ENCODE measurements at regions not wholly inside any gene's neighbourhood (a gene's known extent, or its start where the extent isn't known, plus 50 kb on each side); places are given as distances from the start of the nearest gene placed in this dataset.

DNA sequence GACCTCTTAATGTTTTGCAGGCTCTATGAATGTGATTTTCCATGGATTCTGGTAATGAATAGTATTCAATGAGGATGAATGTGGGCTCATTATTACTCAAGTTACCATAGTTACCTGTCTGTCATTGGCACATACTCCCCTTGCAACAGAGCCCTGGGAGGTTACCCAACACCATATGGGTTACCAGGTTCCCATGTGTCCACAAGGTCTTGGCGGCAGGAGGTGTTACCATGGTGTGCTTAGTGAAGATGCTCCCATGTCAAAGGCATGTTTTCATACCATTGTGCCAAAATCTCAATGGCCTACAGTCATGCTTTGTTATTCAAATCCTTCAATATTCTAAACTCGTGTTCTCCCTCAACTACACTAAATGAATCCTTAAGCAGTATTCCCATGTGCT is 232.5 kb downstream of the HDGFL1 start (continued):
- TF ChIP-seq, protein P1, sequence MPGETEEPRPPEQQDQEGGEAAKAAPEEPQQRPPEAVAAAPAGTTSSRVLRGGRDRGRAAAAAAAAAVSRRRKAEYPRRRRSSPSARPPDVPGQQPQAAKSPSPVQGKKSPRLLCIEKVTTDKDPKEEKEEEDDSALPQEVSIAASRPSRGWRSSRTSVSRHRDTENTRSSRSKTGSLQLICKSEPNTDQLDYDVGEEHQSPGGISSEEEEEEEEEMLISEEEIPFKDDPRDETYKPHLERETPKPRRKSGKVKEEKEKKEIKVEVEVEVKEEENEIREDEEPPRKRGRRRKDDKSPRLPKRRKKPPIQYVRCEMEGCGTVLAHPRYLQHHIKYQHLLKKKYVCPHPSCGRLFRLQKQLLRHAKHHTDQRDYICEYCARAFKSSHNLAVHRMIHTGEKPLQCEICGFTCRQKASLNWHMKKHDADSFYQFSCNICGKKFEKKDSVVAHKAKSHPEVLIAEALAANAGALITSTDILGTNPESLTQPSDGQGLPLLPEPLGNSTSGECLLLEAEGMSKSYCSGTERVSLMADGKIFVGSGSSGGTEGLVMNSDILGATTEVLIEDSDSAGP (CRISPR knock-in tag; IDR thresholded peaks at IDR 0.05; ENCODE audit: borderline replicate concordance): no peak

DNA sequence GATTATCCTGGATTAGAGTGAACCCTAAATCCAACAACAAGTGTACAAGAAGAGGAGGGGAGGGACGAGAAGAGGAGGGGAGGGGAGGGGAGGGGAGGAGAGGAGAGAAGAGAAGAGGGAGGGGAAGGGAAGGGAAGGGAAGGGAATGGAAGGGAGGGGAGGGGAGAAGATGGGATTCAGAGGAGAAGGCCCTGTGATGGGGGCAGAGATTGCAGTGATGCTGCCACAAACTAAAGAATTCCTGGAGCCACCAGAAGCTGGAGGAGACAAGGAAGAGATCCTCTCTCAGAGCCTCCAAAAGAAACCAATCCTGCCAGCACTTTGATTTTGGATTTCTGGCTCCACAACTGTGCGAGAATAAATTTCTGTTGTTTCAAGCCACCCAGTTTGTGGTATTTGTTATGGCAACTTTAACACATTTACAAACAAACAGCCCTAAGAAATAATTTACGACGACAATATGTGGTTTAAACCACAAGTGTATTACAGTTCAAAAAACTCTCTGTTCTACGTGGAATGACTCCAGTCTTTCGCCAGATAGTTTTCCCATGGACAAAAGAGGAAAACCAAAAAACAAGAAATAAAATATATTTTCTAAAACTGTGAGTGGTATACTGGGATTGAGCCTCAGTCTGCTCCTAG is 235.4 kb downstream of the HDGFL1 start:
- Histone ChIP-seq H3K4me2 (ENCODE audit: low read depth, low read length) (no peak overlapping the region), H3K36me3 (replicated peaks in 1 of 2; ENCODE audit: control insufficient read depth in 1 of 2, insufficient read depth in 2 of 2, low read length in 2 of 2) (no peaks in the 10 kb centered on the region), H3K27ac (ENCODE audit: extremely low read length, insufficient read depth, low read length) (no peak overlapping the region), H3K4me1 (ENCODE audit: insufficient read depth, low read length) (no peaks in the 10 kb centered on the region), H3K27me3 (ENCODE audit: control insufficient read depth in 1 of 2, insufficient read depth in 2 of 2, low read length in 2 of 2) (no peaks in the 10 kb centered on the region), H2AFZ (ENCODE audit: low read length) (no peak overlapping the region), H3K79me2 (ENCODE audit: insufficient read depth, low read length) (no peaks in the 10 kb centered on the region), H3K4me3 (replicated peaks in 1 of 3; ENCODE audit: insufficient read depth in 1 of 3, low read depth in 2 of 3, low read length in 3 of 3) (no peak overlapping the region), H3K9ac (ENCODE audit: insufficient read depth, low read depth, low read length) (no peak overlapping the region), H4K20me1 (ENCODE audit: insufficient read depth, low read length) (no peaks in the 10 kb centered on the region), H3K9me3 (ENCODE audit: low read length) (peaks cover 91% of the 10 kb centered on the region)
- CTCF ChIA-PET (ENCODE audit: low intra/inter-chr PET ratio, low total read pairs): no interaction called here
- ATAC-seq (no peak), DNase-seq (ENCODE audit: low spot score) (no peak), FAIRE-seq (no peak)
- no TSS peak for BruUV-seq (replicated peaks)
- intact Hi-C loops (cut with micrococcal nuclease; ENCODE audit: unreplicated experiment) (no loop called here), in situ Hi-C loops (cut with HindIII; ENCODE audit: extremely low pct_ligation_motif_present, low pct_unique_long_range_greater_than_20kb) (no loop called here)
- 3% methylated on average over 6 of the region's 6 CpGs for WGBS (ENCODE audit: low lambda C conversion rate)
- no peak for TF ChIP-seq NKX3-1 (CRISPR knock-in tag; IDR thresholded peaks at IDR 0.05)
- no peak for TF ChIP-seq GABPB1 (CRISPR knock-in tag; IDR thresholded peaks at IDR 0.05)
- no peak for TF ChIP-seq ZNF136 (CRISPR knock-in tag; IDR thresholded peaks at IDR 0.05; ENCODE audit: low read depth)
- no peak for TF ChIP-seq KLF15 (CRISPR knock-in tag; IDR thresholded peaks at IDR 0.05; ENCODE audit: borderline replicate concordance)
- TF ChIP-seq, protein P2, sequence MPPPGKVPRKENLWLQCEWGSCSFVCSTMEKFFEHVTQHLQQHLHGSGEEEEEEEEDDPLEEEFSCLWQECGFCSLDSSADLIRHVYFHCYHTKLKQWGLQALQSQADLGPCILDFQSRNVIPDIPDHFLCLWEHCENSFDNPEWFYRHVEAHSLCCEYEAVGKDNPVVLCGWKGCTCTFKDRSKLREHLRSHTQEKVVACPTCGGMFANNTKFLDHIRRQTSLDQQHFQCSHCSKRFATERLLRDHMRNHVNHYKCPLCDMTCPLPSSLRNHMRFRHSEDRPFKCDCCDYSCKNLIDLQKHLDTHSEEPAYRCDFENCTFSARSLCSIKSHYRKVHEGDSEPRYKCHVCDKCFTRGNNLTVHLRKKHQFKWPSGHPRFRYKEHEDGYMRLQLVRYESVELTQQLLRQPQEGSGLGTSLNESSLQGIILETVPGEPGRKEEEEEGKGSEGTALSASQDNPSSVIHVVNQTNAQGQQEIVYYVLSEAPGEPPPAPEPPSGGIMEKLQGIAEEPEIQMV (CRISPR knock-in tag; IDR thresholded peaks at IDR 0.05; ENCODE audit: low read depth): no peak
- TF ChIP-seq RFX5 (IDR thresholded peaks at IDR 0.05; ENCODE audit: low read depth, low read length): no peak
- no peak for TF ChIP-seq ZNF451 (CRISPR knock-in tag; IDR thresholded peaks at IDR 0.05)
- no peak for TF ChIP-seq NPAS2 (CRISPR knock-in tag; IDR thresholded peaks at IDR 0.05; ENCODE audit: borderline replicate concordance)
- no peak for TF ChIP-seq GZF1 (CRISPR knock-in tag; IDR thresholded peaks at IDR 0.05)
- TF ChIP-seq SMAD9 (CRISPR knock-in tag; IDR thresholded peaks at IDR 0.05): no peak
- TF ChIP-seq, protein P3, sequence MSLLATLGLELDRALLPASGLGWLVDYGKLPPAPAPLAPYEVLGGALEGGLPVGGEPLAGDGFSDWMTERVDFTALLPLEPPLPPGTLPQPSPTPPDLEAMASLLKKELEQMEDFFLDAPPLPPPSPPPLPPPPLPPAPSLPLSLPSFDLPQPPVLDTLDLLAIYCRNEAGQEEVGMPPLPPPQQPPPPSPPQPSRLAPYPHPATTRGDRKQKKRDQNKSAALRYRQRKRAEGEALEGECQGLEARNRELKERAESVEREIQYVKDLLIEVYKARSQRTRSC (CRISPR knock-in tag; IDR thresholded peaks at IDR 0.05; ENCODE audit: low read depth): no peak
- TF ChIP-seq PCBP2 (optimal IDR thresholded peaks at IDR 0.05; ENCODE audit: low read depth, low read length, poor library complexity, severe bottlenecking): peak; percentile 59
- TF ChIP-seq ZNF7 (CRISPR knock-in tag; IDR thresholded peaks at IDR 0.05): no peak
- TF ChIP-seq HNRNPK (IDR thresholded peaks at IDR 0.05; ENCODE audit: low read depth, low read length, poor library complexity, severe bottlenecking): peak; percentile 70
- no peak for TF ChIP-seq ZSCAN12 (CRISPR knock-in tag; IDR thresholded peaks at IDR 0.05)
- TF ChIP-seq ZNF274 (CRISPR knock-in tag; IDR thresholded peaks at IDR 0.05): no peak
- TF ChIP-seq SIN3A (IDR thresholded peaks at IDR 0.05; ENCODE audit: borderline replicate concordance, low read depth, low read length): no peak
- POLR2A ChIA-PET: no interaction called here

All from HepG2 (cell line).